HepG2 (cell line): ENCODE measurements at regions not wholly inside any gene's neighbourhood (a gene's known extent, or its start where the extent isn't known, plus 50 kb on each side); places are given as distances from the start of the nearest gene placed in this dataset.

Experiments
- ATAC-seq: fragments of 200-7000 bp; cut with Tn5 transposase; 3 replicates; pipeline ENCODE4 v1.9.1; 2020; ENCODE audit warnings: mild to moderate bottlenecking, moderate library complexity
- BruUV-seq: library from RNA; stranded (reverse); fragments of 400-500 nt; replicated peaks from 2 replicates; lab custom pipeline; 2021; lab: Mats Ljungman, UMichigan
- CTCF ChIA-PET: fragments of 300-600 bp; formaldehyde crosslinking; extraction: SDS; loops from one replicate; lab custom pipeline; 2021; ENCODE audit warnings: low total read pairs, inconsistent platforms, low intra/inter-chr PET ratio; lab: Yijun Ruan, JAX
- POLR2A ChIA-PET: fragments of 350-600 bp; sonication (Branson Sonifier 250); formaldehyde crosslinking; loops from one replicate; lab custom pipeline; 2020; ENCODE audit warnings: antibody characterized with exemption, inconsistent platforms; lab: Yijun Ruan, JAX
- DNase-seq: peaks from one replicate; pipeline ENCODE4 v3.0.0-alpha.2; 2015; ENCODE audit warnings: low spot score
- FAIRE-seq: peaks from 3 replicates; lab custom pipeline; 2011; peaks lifted over from hg19 to GRCh38; lab: Jason Lieb, UNC
- H2AFZ ChIP-seq: one replicate; pipeline ENCODE4 v1.6.1; 2011; ENCODE audit warnings: low read length, inconsistent platforms
- H3K27ac ChIP-seq: fragments of 300-600 bp; 3 replicates; pipeline ENCODE4 v1.8.0; 2011; ENCODE audit warnings: mixed run types, mild to moderate bottlenecking, mixed read lengths, low read length, inconsistent platforms; ENCODE audit not compliant: insufficient read depth; ENCODE audit errors: extremely low read length
- H3K27me3 ChIP-seq, 2 experiments: fragments of 200-600 bp in 1 of 2; 2 replicates in 1 of 2; 3 replicates in 1 of 2; pipeline versions ENCODE4 v1.6.0 to v1.8.0; 2011; ENCODE audit warnings: low read length in 2 of 2, mild to moderate bottlenecking in 2 of 2, moderate library complexity in 2 of 2, inconsistent platforms in 1 of 2; ENCODE audit not compliant: insufficient read depth in 2 of 2, control insufficient read depth in 1 of 2
- H3K36me3 ChIP-seq, 2 experiments: fragments of 200-600 bp in 1 of 2; replicated peaks in 1 of 2; 2 replicates in 1 of 2; 3 replicates in 1 of 2; pipeline versions ENCODE4 v1.5.1 to v1.8.0; 2011; ENCODE audit warnings: low read length in 2 of 2, inconsistent platforms in 1 of 2; ENCODE audit not compliant: insufficient read depth in 2 of 2, control insufficient read depth in 1 of 2
- H3K4me1 ChIP-seq: 2 replicates; pipeline ENCODE4 v1.5.1; 2012; ENCODE audit warnings: low read length, inconsistent platforms; ENCODE audit not compliant: insufficient read depth
- H3K4me2 ChIP-seq: 2 replicates; pipeline ENCODE4 v1.6.0; 2011; ENCODE audit warnings: low read depth, low read length, inconsistent platforms
- H3K4me3 ChIP-seq, 3 experiments: fragments of 200-600 bp in 1 of 3; sonication (generic), shearing (Covaris generic) in 1 of 3; replicated peaks in 1 of 3; 2 replicates each; pipeline ENCODE4 v1.5.1; 2011 to 2016; ENCODE audit warnings: low read length in 3 of 3, inconsistent platforms in 2 of 3, low read depth in 2 of 3, mild to moderate bottlenecking in 2 of 3, control low read depth in 1 of 3, mixed read lengths in 1 of 3; ENCODE audit not compliant: insufficient read depth in 1 of 3
- H3K79me2 ChIP-seq: one replicate; pipeline ENCODE4 v1.6.1; 2011; ENCODE audit warnings: low read length, inconsistent platforms; ENCODE audit not compliant: insufficient read depth
- H3K9ac ChIP-seq: 2 replicates; pipeline ENCODE4 v1.6.0; 2011; ENCODE audit warnings: mild to moderate bottlenecking, low read depth, low read length, inconsistent platforms; ENCODE audit not compliant: insufficient read depth
- H3K9me3 ChIP-seq: 2 replicates; pipeline ENCODE4 v1.5.1; 2012; ENCODE audit warnings: mild to moderate bottlenecking, low read length
- H4K20me1 ChIP-seq: 2 replicates; pipeline ENCODE4 v1.6.0; 2011; ENCODE audit warnings: inconsistent platforms, mild to moderate bottlenecking, low read length, moderate library complexity; ENCODE audit not compliant: insufficient read depth
- ARNT ChIP-seq: fragments of 450-650 bp; IDR thresholded peaks from 2 replicates; pipeline ENCODE4 v1.6.1; 2017
- FOXO4 ChIP-seq: sonication (generic); formaldehyde crosslinking; conservative IDR thresholded peaks from 2 replicates; pipeline ENCODE4 v1.8.1; 2023; ENCODE audit warnings: missing genetic modification reagents
- TARDBP ChIP-seq: sonication (generic); formaldehyde crosslinking; IDR thresholded peaks from 2 replicates; pipeline ENCODE4 v1.8.0; 2022; ENCODE audit warnings: mild to moderate bottlenecking, missing genetic modification reagents
- ZBED4 ChIP-seq: sonication (generic); formaldehyde crosslinking; IDR thresholded peaks from 2 replicates; pipeline ENCODE4 v1.4.0; 2020; ENCODE audit warnings: missing genetic modification reagents, borderline replicate concordance
- ZNF34 ChIP-seq: sonication (generic); formaldehyde crosslinking; IDR thresholded peaks from 2 replicates; pipeline ENCODE4 v1.4.0; 2020; ENCODE audit warnings: mild to moderate bottlenecking, missing genetic modification reagents, borderline replicate concordance
- ZNF7 ChIP-seq: IDR thresholded peaks from 2 replicates; pipeline ENCODE4 v1.6.1; 2016; ENCODE audit warnings: missing biosample characterization, missing genetic modification reagents
- ZNF772 ChIP-seq: sonication (generic); formaldehyde crosslinking; IDR thresholded peaks from 2 replicates; pipeline ENCODE4 v1.5.0; 2020; ENCODE audit warnings: mild to moderate bottlenecking, missing genetic modification reagents
- ZNF788 ChIP-seq: sonication (generic); formaldehyde crosslinking; IDR thresholded peaks from 2 replicates; pipeline ENCODE4 v1.5.0; 2020; ENCODE audit warnings: mild to moderate bottlenecking, missing genetic modification reagents, borderline replicate concordance
- WGBS: methylation state at CpG from one replicate; pipeline ENCODE4 v1.1.6; 2017; ENCODE audit warnings: low lambda C conversion rate; 5-methylcytosine and 5-hydroxymethylcytosine counted together
- in situ Hi-C: cut with HindIII; loops from 2 replicates; pipeline ENCODE4 v1.10.0; 2017; ENCODE audit warnings: low pct_unique_long_range_greater_than_20kb; ENCODE audit not compliant: extremely low pct_ligation_motif_present
- intact Hi-C: fragments of 100-400 bp; cut with micrococcal nuclease; formaldehyde crosslinking; loops from one replicate; pipeline ENCODE4 v1.10.0; 2022; ENCODE audit not compliant: unreplicated experiment
- TF ChIP-seq, protein P1 (sequence below): sonication (generic); formaldehyde crosslinking; IDR thresholded peaks from 2 replicates; pipeline ENCODE4 v1.4.0; 2020; ENCODE audit warnings: missing genetic modification reagents
- TF ChIP-seq, protein P2 (sequence below): sonication (generic); formaldehyde crosslinking; IDR thresholded peaks from 2 replicates; pipeline ENCODE4 v1.4.0; 2020; ENCODE audit warnings: missing genetic modification reagents, borderline replicate concordance
- TF ChIP-seq, protein P3 (sequence below): sonication (generic); formaldehyde crosslinking; IDR thresholded peaks from 2 replicates; pipeline ENCODE4 v1.4.0; 2020; ENCODE audit warnings: missing genetic modification reagents
- TF ChIP-seq, protein P4 (sequence below): IDR thresholded peaks from 2 replicates; pipeline ENCODE4 v1.6.1; 2012; ENCODE audit warnings: inconsistent platforms

DNA sequence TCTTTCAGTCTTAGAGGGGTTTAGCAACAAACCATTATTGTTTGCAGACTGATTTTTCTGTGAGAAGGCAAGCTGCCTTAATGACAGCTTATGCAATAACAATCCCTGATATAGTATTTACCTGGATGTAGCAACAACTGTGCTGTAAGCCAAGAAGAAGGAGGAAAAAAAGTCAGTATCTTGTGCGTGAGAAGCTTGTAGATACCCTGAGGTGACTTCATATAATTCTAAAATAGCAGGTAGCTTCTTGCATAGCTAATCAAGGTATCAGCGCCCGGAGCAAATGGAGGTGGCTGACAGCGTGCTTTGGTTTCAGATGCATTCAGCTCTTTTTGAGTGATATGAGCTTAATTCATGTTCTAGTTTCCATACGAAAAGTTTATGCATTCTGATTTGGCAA is 309.8 kb downstream of the KLF5 start:
- 17% methylated on average over 5 of the region's 5 CpGs for WGBS
- ChIA-PET POLR2A (no interaction called here), CTCF (no interaction called here)
- Histone ChIP-seq H3K36me3 (no peaks in the 10 kb centered on the region), H2AFZ (no peak overlapping the region), H3K9me3 (no peaks in the 10 kb centered on the region), H3K9ac (no peak overlapping the region), H3K4me1 (0 out of 2 replicates have a peak, but pooled peaks cover 5% of the 10 kb centered on the region), H3K4me2 (no peak overlapping the region), H3K27ac (no peak overlapping the region), H3K27me3 (no peaks in the 10 kb centered on the region; a peak in 1 of 5 replicates), H3K79me2 (no peaks in the 10 kb centered on the region), H3K4me3 (no peak overlapping the region), H4K20me1 (no peaks in the 10 kb centered on the region)
- DNase-seq = no peak
- in situ Hi-C loops = no loop called here
- intact Hi-C loops = no loop called here
- no peak for ATAC-seq
- BruUV-seq = no TSS peak
- no peak for FAIRE-seq
- TF ChIP-seq FOXO4 (CRISPR knock-in tag) (no peak), ZBED4 (no peak), ZNF788 (CRISPR knock-in tag) (no peak), ZNF34 (CRISPR knock-in tag) (no peak), ZNF7 (no peak), ARNT (no peak), ZNF772 (no peak), TARDBP (CRISPR knock-in tag) (no peak)
- TF ChIP-seq, protein P1, sequence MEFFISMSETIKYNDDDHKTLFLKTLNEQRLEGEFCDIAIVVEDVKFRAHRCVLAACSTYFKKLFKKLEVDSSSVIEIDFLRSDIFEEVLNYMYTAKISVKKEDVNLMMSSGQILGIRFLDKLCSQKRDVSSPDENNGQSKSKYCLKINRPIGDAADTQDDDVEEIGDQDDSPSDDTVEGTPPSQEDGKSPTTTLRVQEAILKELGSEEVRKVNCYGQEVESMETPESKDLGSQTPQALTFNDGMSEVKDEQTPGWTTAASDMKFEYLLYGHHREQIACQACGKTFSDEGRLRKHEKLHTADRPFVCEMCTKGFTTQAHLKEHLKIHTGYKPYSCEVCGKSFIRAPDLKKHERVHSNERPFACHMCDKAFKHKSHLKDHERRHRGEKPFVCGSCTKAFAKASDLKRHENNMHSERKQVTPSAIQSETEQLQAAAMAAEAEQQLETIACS (CRISPR knock-in tag) = no peak
- TF ChIP-seq, protein P2, sequence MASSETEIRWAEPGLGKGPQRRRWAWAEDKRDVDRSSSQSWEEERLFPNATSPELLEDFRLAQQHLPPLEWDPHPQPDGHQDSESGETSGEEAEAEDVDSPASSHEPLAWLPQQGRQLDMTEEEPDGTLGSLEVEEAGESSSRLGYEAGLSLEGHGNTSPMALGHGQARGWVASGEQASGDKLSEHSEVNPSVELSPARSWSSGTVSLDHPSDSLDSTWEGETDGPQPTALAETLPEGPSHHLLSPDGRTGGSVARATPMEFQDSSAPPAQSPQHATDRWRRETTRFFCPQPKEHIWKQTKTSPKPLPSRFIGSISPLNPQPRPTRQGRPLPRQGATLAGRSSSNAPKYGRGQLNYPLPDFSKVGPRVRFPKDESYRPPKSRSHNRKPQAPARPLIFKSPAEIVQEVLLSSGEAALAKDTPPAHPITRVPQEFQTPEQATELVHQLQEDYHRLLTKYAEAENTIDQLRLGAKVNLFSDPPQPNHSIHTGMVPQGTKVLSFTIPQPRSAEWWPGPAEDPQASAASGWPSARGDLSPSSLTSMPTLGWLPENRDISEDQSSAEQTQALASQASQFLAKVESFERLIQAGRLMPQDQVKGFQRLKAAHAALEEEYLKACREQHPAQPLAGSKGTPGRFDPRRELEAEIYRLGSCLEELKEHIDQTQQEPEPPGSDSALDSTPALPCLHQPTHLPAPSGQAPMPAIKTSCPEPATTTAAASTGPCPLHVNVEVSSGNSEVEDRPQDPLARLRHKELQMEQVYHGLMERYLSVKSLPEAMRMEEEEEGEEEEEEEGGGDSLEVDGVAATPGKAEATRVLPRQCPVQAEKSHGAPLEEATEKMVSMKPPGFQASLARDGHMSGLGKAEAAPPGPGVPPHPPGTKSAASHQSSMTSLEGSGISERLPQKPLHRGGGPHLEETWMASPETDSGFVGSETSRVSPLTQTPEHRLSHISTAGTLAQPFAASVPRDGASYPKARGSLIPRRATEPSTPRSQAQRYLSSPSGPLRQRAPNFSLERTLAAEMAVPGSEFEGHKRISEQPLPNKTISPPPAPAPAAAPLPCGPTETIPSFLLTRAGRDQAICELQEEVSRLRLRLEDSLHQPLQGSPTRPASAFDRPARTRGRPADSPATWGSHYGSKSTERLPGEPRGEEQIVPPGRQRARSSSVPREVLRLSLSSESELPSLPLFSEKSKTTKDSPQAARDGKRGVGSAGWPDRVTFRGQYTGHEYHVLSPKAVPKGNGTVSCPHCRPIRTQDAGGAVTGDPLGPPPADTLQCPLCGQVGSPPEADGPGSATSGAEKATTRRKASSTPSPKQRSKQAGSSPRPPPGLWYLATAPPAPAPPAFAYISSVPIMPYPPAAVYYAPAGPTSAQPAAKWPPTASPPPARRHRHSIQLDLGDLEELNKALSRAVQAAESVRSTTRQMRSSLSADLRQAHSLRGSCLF (CRISPR knock-in tag) = no peak
- TF ChIP-seq, protein P3, sequence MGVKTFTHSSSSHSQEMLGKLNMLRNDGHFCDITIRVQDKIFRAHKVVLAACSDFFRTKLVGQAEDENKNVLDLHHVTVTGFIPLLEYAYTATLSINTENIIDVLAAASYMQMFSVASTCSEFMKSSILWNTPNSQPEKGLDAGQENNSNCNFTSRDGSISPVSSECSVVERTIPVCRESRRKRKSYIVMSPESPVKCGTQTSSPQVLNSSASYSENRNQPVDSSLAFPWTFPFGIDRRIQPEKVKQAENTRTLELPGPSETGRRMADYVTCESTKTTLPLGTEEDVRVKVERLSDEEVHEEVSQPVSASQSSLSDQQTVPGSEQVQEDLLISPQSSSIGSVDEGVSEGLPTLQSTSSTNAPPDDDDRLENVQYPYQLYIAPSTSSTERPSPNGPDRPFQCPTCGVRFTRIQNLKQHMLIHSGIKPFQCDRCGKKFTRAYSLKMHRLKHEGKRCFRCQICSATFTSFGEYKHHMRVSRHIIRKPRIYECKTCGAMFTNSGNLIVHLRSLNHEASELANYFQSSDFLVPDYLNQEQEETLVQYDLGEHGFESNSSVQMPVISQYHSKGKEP (CRISPR knock-in tag) = no peak
- TF ChIP-seq, protein P4, sequence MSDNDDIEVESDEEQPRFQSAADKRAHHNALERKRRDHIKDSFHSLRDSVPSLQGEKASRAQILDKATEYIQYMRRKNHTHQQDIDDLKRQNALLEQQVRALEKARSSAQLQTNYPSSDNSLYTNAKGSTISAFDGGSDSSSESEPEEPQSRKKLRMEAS = no peak
